H1 (cell line): ENCODE measurements at regions not wholly inside any gene's neighbourhood (a gene's known extent, or its start where the extent isn't known, plus 50 kb on each side); places are given as distances from the start of the nearest gene placed in this dataset.

Source experiments
- CTCF ChIA-PET: fragments of 300-600 bp; sonication (Branson Sonifier 250); formaldehyde crosslinking; loops from one replicate; lab custom pipeline; 2021; ENCODE audit not compliant: partially characterized antibody; lab: Charles Lee
- POLR2A ChIA-PET: fragments of 300-600 bp; sonication (Branson Sonifier 250); formaldehyde crosslinking; loops from one replicate; lab custom pipeline; 2021; ENCODE audit warnings: inconsistent platforms; ENCODE audit not compliant: partially characterized antibody; lab: Charles Lee
- DNase-seq, 2 experiments: peaks; one replicate each; pipeline versions ENCODE4 v3.0.0 to v3.0.0-alpha.2; 2010 to 2022; ENCODE audit warnings: low spot score in 2 of 2, low read depth in 1 of 2, mixed read lengths in 1 of 2
- FAIRE-seq: peaks from 2 replicates; lab custom pipeline; 2011; peaks lifted over from hg19 to GRCh38; lab: Jason Lieb, UNC
- H2AFZ ChIP-seq: 2 replicates; pipeline ENCODE4 v1.8.1; 2012; ENCODE audit warnings: low read length, inconsistent platforms
- H2AK5ac ChIP-seq: 2 replicates; pipeline ENCODE4 v1.6.1; 2013; ENCODE audit warnings: low read depth, low read length
- H2BK120ac ChIP-seq: replicated peaks from 2 replicates; pipeline ENCODE3; 2013; ENCODE audit warnings: low read depth, low read length, inconsistent platforms
- H2BK12ac ChIP-seq: 2 replicates; pipeline ENCODE4 v1.6.1; 2013; ENCODE audit warnings: low read depth, low read length
- H2BK15ac ChIP-seq: 2 replicates; pipeline ENCODE4 v1.6.1; 2013; ENCODE audit warnings: low read length
- H2BK20ac ChIP-seq: 2 replicates; pipeline ENCODE4 v1.6.1; 2013; ENCODE audit warnings: low read length
- H2BK5ac ChIP-seq: 2 replicates; pipeline ENCODE4 v1.6.1; 2013; ENCODE audit warnings: low read depth, low read length
- H3K14ac ChIP-seq: 2 replicates; pipeline ENCODE4 v1.6.1; 2013; ENCODE audit warnings: inconsistent platforms; ENCODE audit not compliant: insufficient read length
- H3K18ac ChIP-seq: 2 replicates; pipeline ENCODE4 v1.6.1; 2013; ENCODE audit warnings: low read length; ENCODE audit errors: extremely low read depth
- H3K23ac ChIP-seq: 2 replicates; pipeline ENCODE4 v1.6.1; 2013; ENCODE audit warnings: inconsistent platforms; ENCODE audit not compliant: insufficient read length
- H3K23me2 ChIP-seq: 2 replicates; pipeline ENCODE4 v1.6.1; 2013; ENCODE audit warnings: low read depth, low read length
- H3K27ac ChIP-seq: 2 replicates; pipeline ENCODE4 v1.6.1; 2011; ENCODE audit warnings: low read depth, low read length, inconsistent platforms
- H3K27me3 ChIP-seq, 4 experiments: replicated peaks in 1 of 4; 1 replicate in 1 of 4; 2 replicates in 3 of 4; pipeline versions ENCODE4 v1.6.1 to v1.8.1; 2011 to 2013; ENCODE audit warnings: low read length in 3 of 4, mild to moderate bottlenecking in 3 of 4, inconsistent platforms in 2 of 4, mixed read lengths in 2 of 4, moderate library complexity in 1 of 4; ENCODE audit not compliant: control insufficient read depth in 3 of 4, insufficient read depth in 3 of 4; ENCODE audit errors: extremely low read depth in 1 of 4
- H3K36me3 ChIP-seq, 4 experiments: 2 replicates each; pipeline versions ENCODE4 v1.6.1 to v1.8.1; 2011 to 2013; ENCODE audit warnings: mild to moderate bottlenecking in 4 of 4, low read length in 3 of 4, moderate library complexity in 2 of 4, control low read depth in 1 of 4, inconsistent platforms in 1 of 4; ENCODE audit not compliant: insufficient read depth in 4 of 4, control insufficient read depth in 2 of 4
- H3K4ac ChIP-seq: replicated peaks from 2 replicates; pipeline ENCODE3; 2013; ENCODE audit warnings: low read length, low read depth, mixed read lengths, inconsistent platforms; ENCODE audit not compliant: insufficient read length
- H3K4me1 ChIP-seq, 4 experiments: replicated peaks in 1 of 4; 1 replicate in 1 of 4; 2 replicates in 3 of 4; pipeline versions ENCODE4 v1.6.1 to v1.8.1; 2011 to 2013; ENCODE audit warnings: low read length in 3 of 4, inconsistent platforms in 2 of 4, mixed read lengths in 1 of 4; ENCODE audit not compliant: insufficient read depth in 4 of 4, control insufficient read depth in 3 of 4
- H3K4me2 ChIP-seq, 2 experiments: 2 replicates each; pipeline versions ENCODE4 v1.6.1 to v1.8.1; 2011 to 2013; ENCODE audit warnings: low read depth in 2 of 2, low read length in 2 of 2, control low read depth in 1 of 2, inconsistent platforms in 1 of 2, mild to moderate bottlenecking in 1 of 2; ENCODE audit not compliant: insufficient read depth in 1 of 2
- H3K4me3 ChIP-seq, 4 experiments: fragments of 200-600, 300-600 bp in 1 of 4; sonication (generic), shearing (Covaris generic), sonication (Bioruptor Twin) in 1 of 4; 2 replicates each; pipeline versions ENCODE4 v1.5.1 to v1.8.1; 2011 to 2016; ENCODE audit warnings: low read length in 4 of 4, low read depth in 3 of 4, control low read depth in 2 of 4, inconsistent platforms in 2 of 4, mild to moderate bottlenecking in 2 of 4, mixed read lengths in 1 of 4, moderate library complexity in 1 of 4; ENCODE audit not compliant: insufficient read depth in 2 of 4; ENCODE audit errors: extremely low read depth in 1 of 4
- H3K56ac ChIP-seq: replicated peaks from 2 replicates; pipeline ENCODE3; 2013; ENCODE audit warnings: low read depth, mild to moderate bottlenecking, mixed read lengths, low read length, inconsistent platforms; ENCODE audit not compliant: insufficient read length
- H3K79me1 ChIP-seq: 2 replicates; pipeline ENCODE4 v1.6.1; 2013; ENCODE audit warnings: low read depth, low read length, control low read depth
- H3K79me2 ChIP-seq, 2 experiments: 2 replicates each; pipeline versions ENCODE4 v1.6.1 to v1.8.1; 2012 to 2013; ENCODE audit warnings: low read length in 2 of 2, mild to moderate bottlenecking in 2 of 2, inconsistent platforms in 1 of 2; ENCODE audit not compliant: insufficient read depth in 2 of 2, control insufficient read depth in 1 of 2
- H3K9ac ChIP-seq, 4 experiments: replicated peaks in 1 of 4; 1 replicate in 1 of 4; 2 replicates in 3 of 4; pipeline versions ENCODE4 v1.6.1 to v1.8.1; 2011 to 2013; ENCODE audit warnings: low read depth in 3 of 4, low read length in 3 of 4, control low read depth in 2 of 4, mild to moderate bottlenecking in 2 of 4, moderate library complexity in 2 of 4, inconsistent platforms in 1 of 4; ENCODE audit errors: extremely low read depth in 1 of 4
- H3K9me3 ChIP-seq, 2 experiments: 2 replicates each; pipeline versions ENCODE4 v1.6.1 to v1.8.1; 2012 to 2013; ENCODE audit warnings: mild to moderate bottlenecking in 2 of 2, moderate library complexity in 2 of 2, control low read depth in 1 of 2, inconsistent platforms in 1 of 2, low read depth in 1 of 2, low read length in 1 of 2, mixed read lengths in 1 of 2; ENCODE audit not compliant: insufficient read depth in 2 of 2
- H4K20me1 ChIP-seq, 2 experiments: replicated peaks in 1 of 2; 2 replicates each; pipeline versions ENCODE3 to v1.8.1; 2011 to 2013; ENCODE audit warnings: inconsistent platforms in 2 of 2, low read length in 2 of 2, mild to moderate bottlenecking in 1 of 2; ENCODE audit not compliant: insufficient read depth in 2 of 2, control insufficient read depth in 1 of 2
- H4K5ac ChIP-seq: 2 replicates; pipeline ENCODE4 v1.6.1; 2013; ENCODE audit warnings: low read length, low read depth, mixed read lengths, inconsistent platforms; ENCODE audit not compliant: insufficient read length
- H4K8ac ChIP-seq: 2 replicates; pipeline ENCODE4 v1.8.0; 2013; ENCODE audit warnings: mild to moderate bottlenecking, moderate library complexity, low read length, inconsistent platforms; ENCODE audit not compliant: insufficient read depth; ENCODE audit errors: extremely low read depth
- H4K91ac ChIP-seq: replicated peaks from 2 replicates; pipeline ENCODE3; 2013; ENCODE audit warnings: low read length, mixed read lengths, inconsistent platforms; ENCODE audit not compliant: insufficient read length
- CHD1 ChIP-seq: IDR thresholded peaks from 2 replicates; pipeline ENCODE4 v1.6.1; 2012; ENCODE audit warnings: low read depth, low read length, improper control_type of control experiment
- EZH2 ChIP-seq: fragments of 200-600 bp; sonication (generic); IDR thresholded peaks from 2 replicates; pipeline ENCODE4 v1.7.1; 2012; ENCODE audit warnings: low read depth, mild to moderate bottlenecking, moderate library complexity, low read length, inconsistent platforms; ENCODE audit not compliant: severe bottlenecking
- HDAC2 ChIP-seq, 2 experiments: fragments of 300-600 bp in 1 of 2; sonication (generic) in 1 of 2; IDR thresholded peaks; 2 replicates each; pipeline ENCODE4 v1.6.1; 2011 to 2012; ENCODE audit warnings: low read depth in 2 of 2, low read length in 2 of 2, mild to moderate bottlenecking in 2 of 2, moderate library complexity in 2 of 2, borderline replicate concordance in 1 of 2, inconsistent platforms in 1 of 2
- RFX5 ChIP-seq: IDR thresholded peaks from 2 replicates; pipeline ENCODE4 v1.6.1; 2011; ENCODE audit warnings: low read depth, low read length, improper control_type of control experiment, borderline replicate concordance
- RNF2 ChIP-seq: fragments of 200-900, 300-1000 bp; sonication (generic); IDR thresholded peaks from 2 replicates; pipeline ENCODE4 v1.7.1; 2016; ENCODE audit warnings: borderline replicate concordance, low read depth, mild to moderate bottlenecking, antibody characterized with exemption, low read length; ENCODE audit not compliant: poor library complexity, severe bottlenecking; ENCODE audit errors: missing control alignments
- RXRA ChIP-seq: IDR thresholded peaks from 2 replicates; pipeline ENCODE4 v1.6.1; 2011; ENCODE audit warnings: low read depth, mild to moderate bottlenecking, low read length, moderate library complexity; ENCODE audit not compliant: insufficient read depth
- SP2 ChIP-seq: IDR thresholded peaks from 2 replicates; pipeline ENCODE4 v1.6.1; 2012; ENCODE audit warnings: mild to moderate bottlenecking, low read length, inconsistent platforms
- SUZ12 ChIP-seq: fragments of 200-600 bp; sonication (generic); IDR thresholded peaks from 2 replicates; pipeline ENCODE4 v1.6.1; 2012; ENCODE audit warnings: mild to moderate bottlenecking, inconsistent platforms, low read length, moderate library complexity, mixed read lengths
- TAF1 ChIP-seq: IDR thresholded peaks from 2 replicates; pipeline ENCODE4 v1.6.1; 2011; ENCODE audit warnings: mild to moderate bottlenecking, low read depth, low read length
- WGBS, 2 experiments: shearing (Covaris generic) in 1 of 2; methylation state at CpG; one replicate each; pipeline versions ENCODE4 v1.1.6 to v1.1.7; 2013 to 2015; ENCODE audit warnings: low lambda C conversion rate in 2 of 2, mixed read lengths in 2 of 2, inconsistent platforms in 1 of 2, low coverage in 1 of 2, missing lambda C conversion rate in 1 of 2; ENCODE audit not compliant: insufficient replicate concordance in 2 of 2, insufficient coverage in 1 of 2, insufficient read length in 1 of 2; ENCODE audit errors: extremely low coverage in 1 of 2, missing lambda C conversion rate in 1 of 2; 5-methylcytosine and 5-hydroxymethylcytosine counted together
- TF ChIP-seq, protein P1 (sequence below): IDR thresholded peaks from 2 replicates; pipeline ENCODE4 v1.6.1; 2012; ENCODE audit warnings: low read length, inconsistent platforms
- TF ChIP-seq, protein P2 (sequence below): IDR thresholded peaks from 2 replicates; pipeline ENCODE4 v1.6.1; 2012; ENCODE audit warnings: inconsistent platforms

DNA sequence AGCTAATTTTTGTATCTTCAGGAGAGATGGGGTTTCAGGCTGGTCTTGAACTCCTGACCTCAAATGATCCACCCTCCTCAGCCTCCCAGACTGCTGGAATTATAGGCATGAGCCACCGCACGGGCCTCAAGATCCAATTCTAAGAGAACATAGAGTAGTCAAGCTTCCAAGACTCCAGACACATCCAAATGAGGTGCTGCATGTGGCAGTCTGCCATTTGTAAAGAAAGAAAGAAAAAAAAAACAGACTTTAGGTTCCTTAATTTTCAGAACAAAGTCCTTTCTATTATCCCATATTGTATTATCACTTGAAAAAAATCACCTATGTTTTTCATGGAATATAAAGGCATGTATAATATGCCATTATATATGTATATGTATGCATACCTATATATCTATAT is 2104.5 kb downstream of the MAT2B start:
- Histone ChIP-seq H3K27ac (no peak overlapping the region), H3K9me3 (no peaks in the 10 kb centered on the region), H3K18ac (no peak overlapping the region), H3K23me2 (no peaks in the 10 kb centered on the region), H3K36me3 (no peaks in the 10 kb centered on the region), H3K79me2 (no peaks in the 10 kb centered on the region), H4K5ac (no peak overlapping the region), H3K27me3 (no peaks in the 10 kb centered on the region), H3K14ac (no peak overlapping the region), H4K20me1 (no peaks in the 10 kb centered on the region), H2BK12ac (no peak overlapping the region), H4K91ac (no peak overlapping the region), H3K79me1 (no peaks in the 10 kb centered on the region), H2BK5ac (no peak overlapping the region), H2AK5ac (no peak overlapping the region), H2AFZ (no peak overlapping the region), H3K9ac (no peak overlapping the region), H3K4me3 (no peak overlapping the region), H2BK120ac (no peak overlapping the region), H3K4ac (no peak overlapping the region), H3K56ac (no peak overlapping the region), H2BK15ac (no peak overlapping the region), H3K23ac (no peak overlapping the region), H3K4me1 (no peaks in the 10 kb centered on the region), H3K4me2 (no peak overlapping the region), H2BK20ac (no peak overlapping the region), H4K8ac (no peak overlapping the region)
- CTCF ChIA-PET = no interaction called here
- DNase-seq (no peak), FAIRE-seq (no peak)
- POLR2A ChIA-PET = no interaction called here
- TF ChIP-seq SP2 (no peak), RFX5 (no peak), RXRA (no peak), RNF2 (no peak), CHD1 (no peak), EZH2 (no peak), TAF1 (no peak), HDAC2 (IDR thresholded peaks at IDR 0.05; ENCODE audit: borderline replicate concordance in 1 of 2, low read depth in 2 of 2, low read length in 2 of 2) (no peak), SUZ12 (no peak)
- TF ChIP-seq, protein P1, sequence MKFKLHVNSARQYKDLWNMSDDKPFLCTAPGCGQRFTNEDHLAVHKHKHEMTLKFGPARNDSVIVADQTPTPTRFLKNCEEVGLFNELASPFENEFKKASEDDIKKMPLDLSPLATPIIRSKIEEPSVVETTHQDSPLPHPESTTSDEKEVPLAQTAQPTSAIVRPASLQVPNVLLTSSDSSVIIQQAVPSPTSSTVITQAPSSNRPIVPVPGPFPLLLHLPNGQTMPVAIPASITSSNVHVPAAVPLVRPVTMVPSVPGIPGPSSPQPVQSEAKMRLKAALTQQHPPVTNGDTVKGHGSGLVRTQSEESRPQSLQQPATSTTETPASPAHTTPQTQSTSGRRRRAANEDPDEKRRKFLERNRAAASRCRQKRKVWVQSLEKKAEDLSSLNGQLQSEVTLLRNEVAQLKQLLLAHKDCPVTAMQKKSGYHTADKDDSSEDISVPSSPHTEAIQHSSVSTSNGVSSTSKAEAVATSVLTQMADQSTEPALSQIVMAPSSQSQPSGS = no peak
- TF ChIP-seq, protein P2, sequence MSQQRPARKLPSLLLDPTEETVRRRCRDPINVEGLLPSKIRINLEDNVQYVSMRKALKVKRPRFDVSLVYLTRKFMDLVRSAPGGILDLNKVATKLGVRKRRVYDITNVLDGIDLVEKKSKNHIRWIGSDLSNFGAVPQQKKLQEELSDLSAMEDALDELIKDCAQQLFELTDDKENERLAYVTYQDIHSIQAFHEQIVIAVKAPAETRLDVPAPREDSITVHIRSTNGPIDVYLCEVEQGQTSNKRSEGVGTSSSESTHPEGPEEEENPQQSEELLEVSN = no peak
- 100% methylated on average over 2 of the region's 2 CpGs; no CpG with 5 or more reads in 1 of the 2 experiments for WGBS, 2 experiments
